Stimulated activated CD4-positive, alpha-beta T cell treated with anti-CD3 and anti-CD28 coated beads, Interleukin-15, amount 100 ng/mL, for 24 hours (primary cell): ENCODE measurements at regions not wholly inside any gene's neighbourhood (a gene's known extent, or its start where the extent isn't known, plus 50 kb on each side); places are given as distances from the start of the nearest gene placed in this dataset.

Source experiments
- DNase-seq: peaks from one replicate; pipeline ENCODE4 v3.0.0-alpha.2; 2020

GRCh38 chr14:51400139-51400538, 160.1 kb downstream of the TMX1 start:
- DNase-seq = no peak

DNA sequence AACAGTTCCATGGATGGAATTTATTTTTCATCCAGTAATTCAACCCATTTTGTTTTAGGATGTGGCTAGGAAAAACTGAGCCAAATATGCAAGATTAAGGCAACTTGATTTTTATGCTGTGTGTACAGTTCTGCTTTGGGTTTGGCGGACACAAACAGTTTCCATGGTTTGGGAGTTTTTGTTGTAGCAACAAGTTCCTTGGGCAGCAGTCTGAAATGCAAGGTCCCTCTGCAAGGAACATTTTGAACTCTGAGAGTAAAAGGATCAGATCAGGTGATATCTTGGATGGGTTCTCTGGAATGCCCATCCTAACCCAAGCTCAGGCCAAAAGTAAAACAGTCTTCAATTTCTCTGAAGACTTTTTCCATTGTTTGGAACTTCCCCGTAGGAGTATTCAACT, 161.2 kb downstream of the TMX1 start:
- DNase-seq = no peak

GRCh38 chr14:51401756-51402155, 161.7 kb downstream of the TMX1 start:
- no peak for DNase-seq

- DNase-seq = no peak
Measured at GRCh38 chr14:51410897-51411296, 170.8 kb downstream of the TMX1 start.

DNA sequence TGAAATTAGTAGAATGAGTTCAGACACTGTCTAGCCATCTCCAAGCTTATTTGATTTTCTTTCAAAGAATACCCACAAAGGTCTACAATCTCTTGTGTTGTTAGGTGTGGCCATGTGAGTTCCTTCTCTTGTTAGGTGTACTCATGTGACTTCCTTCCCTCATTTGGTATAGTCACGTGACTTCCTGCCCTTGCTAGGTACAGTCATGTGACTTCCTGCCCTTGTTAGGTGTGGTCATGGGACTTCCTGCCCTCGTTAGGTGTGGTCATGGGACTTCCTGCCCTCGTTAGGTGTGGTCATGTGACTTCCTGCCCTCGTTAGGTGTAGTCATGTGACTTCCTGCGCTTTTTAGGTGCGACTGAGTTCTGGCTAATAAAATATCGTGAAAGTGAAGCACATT, 179.6 kb downstream of the TMX1 start:
- peak; percentile 20 for DNase-seq

DNA sequence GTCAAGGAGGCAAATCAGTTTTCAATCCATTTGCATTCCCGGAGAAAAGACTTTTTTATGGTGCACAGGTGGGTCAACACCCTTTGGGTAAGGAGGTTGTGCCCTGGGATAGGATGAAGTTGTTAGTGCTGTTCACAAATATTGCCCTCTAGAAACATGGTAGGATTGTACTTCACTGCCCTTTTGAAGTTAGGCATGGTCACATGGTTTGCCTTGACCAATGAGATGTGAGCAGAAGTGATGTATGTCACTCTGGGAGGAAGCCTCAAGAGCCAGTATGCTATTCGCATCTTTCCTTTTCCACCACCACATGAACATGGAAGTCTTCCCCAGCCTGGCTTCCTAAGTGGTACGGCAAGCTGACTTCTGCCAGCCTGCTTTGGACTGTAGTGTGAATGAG, 182.7 kb downstream of the TMX1 start:
- DNase-seq = no peak

- no peak for DNase-seq
Measured at GRCh38 chr14:51424041-51424440, 184.0 kb downstream of the TMX1 start.

GRCh38 chr14:51424561-51425251, 184.7 kb downstream of the TMX1 start:
- DNase-seq = no peak

- DNase-seq = no peak
Measured at GRCh38 chr14:51428981-51429380, 188.9 kb downstream of the TMX1 start.

- no peak for DNase-seq
Measured at GRCh38 chr14:51430079-51430478, 190.0 kb downstream of the TMX1 start.

DNA sequence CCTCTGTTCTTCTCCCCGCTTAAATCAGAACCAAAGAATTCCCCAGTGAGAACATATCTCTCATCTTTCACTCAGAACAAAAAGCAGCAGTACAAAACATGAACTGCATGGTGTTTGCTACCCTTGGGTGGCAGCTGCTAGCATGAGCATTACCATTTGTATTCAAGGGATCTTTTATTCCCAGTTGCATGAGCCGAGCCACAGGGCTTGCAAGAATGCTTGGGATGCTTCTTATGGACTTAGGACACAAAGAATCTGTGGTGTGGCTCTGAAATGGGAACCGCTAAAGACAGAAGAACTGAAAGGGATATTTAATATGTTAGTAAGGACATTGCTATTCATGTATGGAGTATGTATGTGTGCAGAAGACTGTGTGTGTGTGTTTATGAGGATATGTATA, 190.6 kb downstream of the TMX1 start:
- no peak for DNase-seq

DNA sequence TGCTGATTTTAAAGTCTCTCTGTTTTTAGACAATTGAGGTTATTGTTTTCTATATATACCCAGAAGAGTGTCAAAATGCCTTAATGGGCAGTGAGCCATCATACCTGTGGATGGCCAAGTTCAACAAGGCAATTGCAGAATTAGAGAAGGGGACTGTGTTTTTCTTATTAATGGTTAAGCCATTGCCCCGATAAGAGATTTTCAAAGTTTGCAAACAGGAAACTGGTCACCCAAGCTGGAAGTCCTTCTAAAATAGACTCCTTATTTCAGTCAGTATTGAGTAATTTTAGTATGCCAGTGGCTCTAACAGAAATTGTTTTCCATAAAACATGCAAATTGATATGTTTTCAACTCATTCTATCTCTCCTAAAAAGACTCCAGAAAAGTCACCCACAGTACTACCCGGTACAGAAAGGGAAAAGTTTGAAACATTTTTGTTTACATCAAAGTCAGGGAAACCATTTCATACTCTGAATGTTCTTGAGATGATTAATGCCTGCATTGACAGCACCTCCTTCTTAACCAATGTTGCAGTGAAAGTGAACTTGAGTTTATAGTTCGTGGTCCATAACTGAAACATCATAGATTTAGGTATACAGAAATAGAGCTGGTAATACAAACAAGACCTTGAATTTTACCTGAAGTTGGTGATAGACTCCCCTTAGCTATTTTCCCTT, 191.1 kb downstream of the TMX1 start:
- no peak for DNase-seq

- no peak for DNase-seq
Measured at GRCh38 chr14:51431741-51432140, 191.7 kb downstream of the TMX1 start.

- DNase-seq = no peak
Measured at GRCh38 chr14:51432302-51432948, 192.4 kb downstream of the TMX1 start.

DNA sequence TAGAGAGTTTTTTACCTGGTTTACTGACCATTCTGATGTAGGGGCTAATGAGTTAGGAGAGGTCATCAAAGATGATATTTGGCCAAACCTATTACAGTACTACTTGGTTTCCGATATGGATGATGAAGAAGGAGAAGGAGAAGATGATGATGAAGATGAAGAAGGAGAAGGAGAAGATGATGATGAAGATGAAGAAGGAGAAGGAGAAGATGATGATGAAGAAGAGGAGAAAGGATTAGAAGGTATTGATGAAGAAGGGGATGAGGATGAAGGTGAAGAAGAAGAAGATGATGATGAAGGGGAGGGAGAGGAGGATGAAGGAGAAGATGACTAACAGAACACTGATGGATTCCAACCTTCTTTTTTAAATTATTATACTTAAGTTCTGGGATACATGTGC, 196.6 kb downstream of the TMX1 start:
- DNase-seq = no peak

GRCh38 chr14:51439896-51440295, 199.8 kb downstream of the TMX1 start:
- no peak for DNase-seq

DNA sequence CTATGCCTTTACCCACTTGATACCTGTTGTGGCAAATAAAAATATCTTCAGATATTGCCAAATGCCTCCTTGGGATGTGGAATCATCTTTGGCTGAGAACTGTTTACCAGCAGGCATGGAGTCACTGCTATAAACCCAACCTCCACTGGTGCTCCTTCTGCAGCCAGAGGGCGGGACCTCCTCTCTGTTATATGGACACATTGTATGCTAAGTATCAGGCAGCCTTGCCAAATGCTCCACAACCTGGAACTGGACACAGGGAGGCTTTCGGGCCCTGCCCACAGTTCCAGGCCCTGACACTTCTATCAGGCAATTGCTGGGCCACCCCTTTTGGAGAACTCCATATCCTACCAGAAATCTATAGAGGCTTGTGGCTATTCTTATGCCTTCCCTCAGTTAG, 201.0 kb downstream of the TMX1 start:
- no peak for DNase-seq

GRCh38 chr14:51442513-51443175, 202.6 kb downstream of the TMX1 start:
- DNase-seq = no peak

DNA sequence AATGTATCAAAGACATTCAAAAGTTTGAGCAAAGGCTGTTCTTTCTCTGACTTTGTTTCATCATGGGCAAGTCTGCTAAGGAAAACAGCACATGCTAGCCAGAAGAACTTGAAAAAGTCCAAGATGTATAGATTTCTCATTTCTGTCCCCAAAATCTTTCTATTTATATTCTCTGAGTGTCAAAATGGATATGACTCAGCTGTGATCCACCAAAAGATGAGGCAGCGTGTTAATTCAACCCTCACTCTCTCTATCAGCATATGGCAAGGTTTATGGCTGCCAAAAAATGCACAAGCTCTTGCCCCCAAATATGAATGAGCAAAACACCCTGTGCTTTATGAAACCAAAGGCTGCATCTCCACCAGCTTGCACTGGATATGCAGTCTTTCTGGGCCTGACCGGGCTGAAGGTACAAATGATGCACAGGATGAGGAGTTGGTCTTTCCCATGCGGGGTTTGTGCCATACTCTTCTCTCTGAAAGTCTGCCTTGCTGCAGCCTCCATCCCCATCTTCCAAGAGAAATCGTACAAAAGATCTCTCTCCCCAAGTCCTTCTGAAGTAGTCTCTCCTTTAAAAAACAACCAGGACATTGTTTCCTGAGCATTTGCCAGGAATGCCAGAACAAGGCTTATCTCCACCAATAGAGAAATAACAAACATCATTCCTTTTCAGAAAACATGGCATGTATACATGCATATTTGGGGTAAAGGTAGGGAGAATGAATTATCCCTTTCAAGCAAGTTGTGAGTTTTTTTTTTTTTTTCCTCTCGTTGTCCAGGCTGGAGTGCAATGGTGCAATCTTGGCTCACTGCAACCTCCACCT, 203.4 kb downstream of the TMX1 start:
- no peak for DNase-seq

- DNase-seq = no peak
Measured at GRCh38 chr14:51444353-51445000, 204.4 kb downstream of the TMX1 start.

- DNase-seq = no peak
Measured at GRCh38 chr14:51445001-51445390, 204.9 kb downstream of the TMX1 start.

- DNase-seq = no peak
Measured at GRCh38 chr14:51446771-51447170, 204.9 kb upstream of the FRMD6 start.
